CD14-positive monocyte (primary cell): ENCODE measurements at regions not wholly inside any gene's neighbourhood (a gene's known extent, or its start where the extent isn't known, plus 50 kb on each side); places are given as distances from the start of the nearest gene placed in this dataset.
A peak's percentile ranks its signal among the peaks of the same experiment; 100 is the strongest.

ENCODE experiments used
- DNase-seq, 3 donors: peaks; one replicate each; pipeline ENCODE4 v3.0.0-alpha.2; 2011 to 2022
- H2AFZ ChIP-seq: 2 replicates; pipeline ENCODE4 v1.6.0; 2012; ENCODE audit warnings: mild to moderate bottlenecking, low read depth, low read length, inconsistent platforms; ENCODE audit not compliant: insufficient read depth, poor library complexity, severe bottlenecking
- H3K27ac ChIP-seq, 2 donors: 1 replicate in 1 of 2; 2 replicates in 1 of 2; pipeline ENCODE4 v1.5.1; 2012 to 2013; ENCODE audit warnings: low read length in 2 of 2, control low read depth in 1 of 2, inconsistent platforms in 1 of 2, low read depth in 1 of 2, mild to moderate bottlenecking in 1 of 2
- H3K27me3 ChIP-seq, 2 donors: one replicate each; pipeline versions ENCODE4 v1.6.0 to v1.6.1; 2011 to 2013; ENCODE audit warnings: low read length in 2 of 2; ENCODE audit not compliant: control insufficient read depth in 2 of 2, insufficient read depth in 2 of 2
- H3K36me3 ChIP-seq, 2 donors: replicated peaks in 1 of 2; 1 replicate in 1 of 2; 2 replicates in 1 of 2; pipeline versions ENCODE4 v1.5.1 to v1.6.1; 2012 to 2013; ENCODE audit warnings: low read length in 2 of 2, control low read depth in 1 of 2, inconsistent platforms in 1 of 2, mild to moderate bottlenecking in 1 of 2; ENCODE audit not compliant: insufficient read depth in 2 of 2, control insufficient read depth in 1 of 2
- H3K4me1 ChIP-seq, 2 donors: 1 replicate in 1 of 2; 2 replicates in 1 of 2; pipeline versions ENCODE4 v1.5.1 to v1.6.1; 2012 to 2013; ENCODE audit warnings: low read length in 2 of 2, control low read depth in 1 of 2, inconsistent platforms in 1 of 2, mild to moderate bottlenecking in 1 of 2, moderate library complexity in 1 of 2; ENCODE audit not compliant: insufficient read depth in 2 of 2, control insufficient read depth in 1 of 2
- H3K4me2 ChIP-seq: replicated peaks from 2 replicates; pipeline ENCODE3; 2012; ENCODE audit warnings: low read length, moderate library complexity, mild to moderate bottlenecking; ENCODE audit not compliant: poor library complexity, severe bottlenecking; ENCODE audit errors: extremely low read depth
- H3K4me3 ChIP-seq, 3 experiments: fragments of 200-600 bp in 1 of 3; sonication (generic) in 1 of 3; replicated peaks in 1 of 3; 1 replicate in 2 of 3; 2 replicates in 1 of 3; pipeline ENCODE4 v1.5.1; 2011 to 2013; ENCODE audit warnings: low read length in 3 of 3, mild to moderate bottlenecking in 3 of 3, control low read depth in 2 of 3, low read depth in 2 of 3, inconsistent platforms in 1 of 3, moderate library complexity in 1 of 3
- H3K79me2 ChIP-seq: 2 replicates; pipeline ENCODE4 v1.6.0; 2012; ENCODE audit warnings: mild to moderate bottlenecking, control low read depth, inconsistent platforms, low read length, moderate library complexity; ENCODE audit not compliant: insufficient read depth
- H3K9ac ChIP-seq: 2 replicates; pipeline ENCODE4 v1.6.0; 2017; ENCODE audit warnings: low read length, mild to moderate bottlenecking; ENCODE audit not compliant: insufficient read depth, poor library complexity, severe bottlenecking
- H3K9me3 ChIP-seq, 2 donors: replicated peaks in 1 of 2; 1 replicate in 1 of 2; 2 replicates in 1 of 2; pipeline versions ENCODE4 v1.5.1 to v1.6.1; 2012 to 2013; ENCODE audit warnings: low read length in 2 of 2, control low read depth in 1 of 2; ENCODE audit not compliant: control insufficient read depth in 1 of 2, insufficient read depth in 1 of 2
- H4K20me1 ChIP-seq: 2 replicates; pipeline ENCODE4 v1.6.0; 2012; ENCODE audit warnings: mild to moderate bottlenecking, low read length, control low read depth, moderate library complexity; ENCODE audit not compliant: insufficient read depth
- H3K27ac Mint-ChIP-seq, 7 donors: one replicate each; pipeline ENCODE4 v1.8.0; 2020; ENCODE audit warnings: mild to moderate bottlenecking in 7 of 7, mixed read lengths in 7 of 7, moderate library complexity in 6 of 7, inconsistent platforms in 2 of 7
- H3K27me3 Mint-ChIP-seq, 3 donors: one replicate each; pipeline ENCODE4 v1.8.0; 2021 to 2022; ENCODE audit warnings: low read depth in 3 of 3, mild to moderate bottlenecking in 3 of 3, mixed read lengths in 3 of 3, moderate library complexity in 3 of 3, inconsistent platforms in 1 of 3
- H3K36me3 Mint-ChIP-seq, 2 donors: one replicate each; pipeline ENCODE4 v1.8.0; 2020; ENCODE audit warnings: mixed read lengths in 2 of 2, inconsistent platforms in 1 of 2, mild to moderate bottlenecking in 1 of 2
- H3K4me1 Mint-ChIP-seq: one replicate; pipeline ENCODE4 v1.8.0; 2020; ENCODE audit warnings: mild to moderate bottlenecking, mixed read lengths
- H3K4me3 Mint-ChIP-seq, 2 donors: one replicate each; pipeline ENCODE4 v1.8.0; 2020; ENCODE audit warnings: mild to moderate bottlenecking in 2 of 2, mixed read lengths in 2 of 2, moderate library complexity in 1 of 2
- H3K9me3 Mint-ChIP-seq, 7 donors: one replicate each; pipeline ENCODE4 v1.8.0; 2020 to 2022; ENCODE audit warnings: mixed read lengths in 7 of 7, mild to moderate bottlenecking in 6 of 7, moderate library complexity in 6 of 7, inconsistent platforms in 2 of 7
- WGBS: methylation state at CpG from one replicate; pipeline ENCODE4 v1.1.5; 2013; ENCODE audit warnings: missing lambda C conversion rate; ENCODE audit not compliant: insufficient coverage; 5-methylcytosine and 5-hydroxymethylcytosine counted together
- intact Hi-C, 2 donors: fragments of 100-400 bp; cut with micrococcal nuclease; formaldehyde crosslinking; loops; one replicate each; pipeline versions ENCODE4 v1.15.0 to v1.15.1; 2023
- TF ChIP-seq, protein P1 (sequence below): fragments of 200-600 bp; IDR thresholded peaks from one replicate; pipeline ENCODE4 v1.8.0; 2022; ENCODE audit warnings: antibody characterized with exemption, mild to moderate bottlenecking

DNA sequence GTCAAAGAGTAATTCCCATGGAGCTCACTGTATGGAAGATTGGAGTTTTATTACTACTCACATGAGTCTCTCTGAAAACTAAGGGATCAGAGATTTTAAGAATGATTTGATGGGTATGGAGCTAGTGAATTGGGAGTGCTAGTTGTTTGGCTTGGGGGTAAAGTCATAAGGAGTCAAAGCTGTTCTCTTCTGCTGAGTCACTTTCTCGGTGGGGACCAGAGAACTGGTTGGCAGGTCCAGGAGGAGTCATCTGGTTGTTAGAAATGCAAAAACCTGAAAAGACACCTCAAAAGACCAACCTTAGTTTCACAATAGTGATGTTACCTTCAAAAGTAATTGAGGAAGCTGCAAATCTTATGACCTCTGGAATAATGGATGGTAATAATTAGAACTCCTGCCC, 355.4 kb downstream of the RPS4Y2 start:
- peaks cover 15% of the 10 kb centered on the region for H3K4me1 Mint-ChIP-seq
- no peak overlapping the region for H2AFZ ChIP-seq
- peaks cover 0 to 4% (median 0%) of the 10 kb centered on the region in 7 donors for H3K9me3 Mint-ChIP-seq
- TF ChIP-seq, protein P1, sequence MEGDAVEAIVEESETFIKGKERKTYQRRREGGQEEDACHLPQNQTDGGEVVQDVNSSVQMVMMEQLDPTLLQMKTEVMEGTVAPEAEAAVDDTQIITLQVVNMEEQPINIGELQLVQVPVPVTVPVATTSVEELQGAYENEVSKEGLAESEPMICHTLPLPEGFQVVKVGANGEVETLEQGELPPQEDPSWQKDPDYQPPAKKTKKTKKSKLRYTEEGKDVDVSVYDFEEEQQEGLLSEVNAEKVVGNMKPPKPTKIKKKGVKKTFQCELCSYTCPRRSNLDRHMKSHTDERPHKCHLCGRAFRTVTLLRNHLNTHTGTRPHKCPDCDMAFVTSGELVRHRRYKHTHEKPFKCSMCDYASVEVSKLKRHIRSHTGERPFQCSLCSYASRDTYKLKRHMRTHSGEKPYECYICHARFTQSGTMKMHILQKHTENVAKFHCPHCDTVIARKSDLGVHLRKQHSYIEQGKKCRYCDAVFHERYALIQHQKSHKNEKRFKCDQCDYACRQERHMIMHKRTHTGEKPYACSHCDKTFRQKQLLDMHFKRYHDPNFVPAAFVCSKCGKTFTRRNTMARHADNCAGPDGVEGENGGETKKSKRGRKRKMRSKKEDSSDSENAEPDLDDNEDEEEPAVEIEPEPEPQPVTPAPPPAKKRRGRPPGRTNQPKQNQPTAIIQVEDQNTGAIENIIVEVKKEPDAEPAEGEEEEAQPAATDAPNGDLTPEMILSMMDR = no peak
- WGBS = no CpG with 5 or more reads among the region's 1 CpG
- peaks cover 0 to 4% of the 10 kb centered on the region in 2 donors for H3K4me1 ChIP-seq
- H3K4me3 Mint-ChIP-seq = no peak overlapping the region
- no peaks in the 10 kb centered on the region for H3K36me3 Mint-ChIP-seq
- no peak overlapping the region for H3K9ac ChIP-seq
- DNase-seq = no peak
- H3K27ac Mint-ChIP-seq = no peak overlapping the region
- no peaks in the 10 kb centered on the region for H3K79me2 ChIP-seq
- H3K27ac ChIP-seq = no peak overlapping the region
- H3K27me3 Mint-ChIP-seq = peaks cover 0 to 2% (median 0%) of the 10 kb centered on the region in 3 donors
- no peaks in the 10 kb centered on the region for H3K36me3 ChIP-seq
- peaks cover 0 to 2% of the 10 kb centered on the region in 2 donors for H3K9me3 ChIP-seq
- H3K4me3 ChIP-seq = no peak overlapping the region
- no peak overlapping the region for H3K4me2 ChIP-seq
- no peaks in the 10 kb centered on the region for H4K20me1 ChIP-seq
- no peaks in the 10 kb centered on the region for H3K27me3 ChIP-seq
- intact Hi-C loops = no loop called here

DNA sequence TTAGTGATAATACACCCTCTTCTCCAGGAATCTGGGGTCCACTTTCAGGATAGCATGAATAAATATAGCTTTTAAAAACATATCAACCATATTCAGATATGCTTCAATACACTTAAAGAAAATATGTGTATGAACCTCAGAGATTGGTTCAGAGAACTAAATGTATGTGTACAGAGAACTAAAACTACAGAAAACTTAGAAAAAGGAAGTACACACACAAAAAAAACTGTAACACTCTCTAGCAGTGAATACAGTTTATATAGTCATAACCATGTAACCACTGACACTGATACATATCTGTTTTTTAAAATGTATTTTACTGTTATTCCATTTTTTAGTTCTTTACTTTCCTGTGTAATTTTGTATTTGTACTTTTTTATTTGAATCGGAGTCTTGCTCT, 365.2 kb downstream of the RPS4Y2 start:
- TF ChIP-seq, protein P1 = no peak
- peaks cover 0 to 4% (median 0%) of the 10 kb centered on the region in 7 donors for H3K9me3 Mint-ChIP-seq
- Histone ChIP-seq H3K9ac (no peak overlapping the region), H3K4me3 (no peak overlapping the region), H3K4me1 (peaks cover 0 to 2% of the 10 kb centered on the region in 2 donors), H3K4me2 (no peak overlapping the region), H4K20me1 (no peaks in the 10 kb centered on the region), H3K27me3 (no peaks in the 10 kb centered on the region), H3K27ac (no peak overlapping the region), H3K36me3 (no peaks in the 10 kb centered on the region), H3K79me2 (no peaks in the 10 kb centered on the region), H3K9me3 (no peaks in the 10 kb centered on the region), H2AFZ (no peak overlapping the region)
- peaks cover 11% of the 10 kb centered on the region for H3K4me1 Mint-ChIP-seq
- H3K36me3 Mint-ChIP-seq = no peaks in the 10 kb centered on the region
- intact Hi-C loops = no loop called here
- peak overlapping the region in 1 of 2 donors; percentile 19 for H3K4me3 Mint-ChIP-seq
- no peaks in the 10 kb centered on the region for H3K27me3 Mint-ChIP-seq
- no peak for DNase-seq
- H3K27ac Mint-ChIP-seq = peak overlapping the region in 1 of 7 donors; percentile 15
- WGBS = no CpG with 5 or more reads among the region's 1 CpG
